Naive thymus-derived CD4-positive, alpha-beta T cell (primary cell): ENCODE measurements at regions not wholly inside any gene's neighbourhood (a gene's known extent, or its start where the extent isn't known, plus 50 kb on each side); places are given as distances from the start of the nearest gene placed in this dataset.
"Not testable (repeated sequence)": the region's sequence is repeated elsewhere in the genome, so short reads cannot be mapped to it uniquely, and the experiment has no call there.

Experiments used
- ATAC-seq: fragments of 150-1000 bp; cut with Tn5 transposase; 2 replicates; pipeline ENCODE4 v1.10.0; 2021; ENCODE audit warnings: mild to moderate bottlenecking, moderate library complexity
- CTCF ChIA-PET: fragments of 350-600 bp; sonication (Branson Sonifier 250); formaldehyde crosslinking; loops from one replicate; lab custom pipeline; 2021; ENCODE audit warnings: antibody characterized with exemption; lab: Charles Lee
- POLR2A ChIA-PET: fragments of 350-600 bp; sonication (Branson Sonifier 250); formaldehyde crosslinking; loops from one replicate; lab custom pipeline; 2021; ENCODE audit warnings: antibody characterized with exemption, inconsistent platforms; lab: Charles Lee
- DNase-seq, 9 donors: peaks; one replicate each; pipeline versions ENCODE4 v3.0.0 to v3.0.0-alpha.2; 2020 to 2022; ENCODE audit warnings: mixed read lengths in 1 of 9
- H3K27ac ChIP-seq: one replicate; pipeline ENCODE4 v1.7.0; 2013; ENCODE audit warnings: mild to moderate bottlenecking, low read depth, low read length, moderate library complexity
- H3K27me3 ChIP-seq, 2 donors: one replicate each; pipeline ENCODE4 v1.7.0; 2013; ENCODE audit warnings: low read length in 2 of 2, mild to moderate bottlenecking in 2 of 2, moderate library complexity in 2 of 2; ENCODE audit not compliant: control insufficient read depth in 2 of 2, insufficient read depth in 2 of 2
- H3K36me3 ChIP-seq, 3 experiments: 1 replicate in 2 of 3; 2 replicates in 1 of 3; pipeline ENCODE4 v1.7.0; 2013; ENCODE audit warnings: low read length in 3 of 3, mild to moderate bottlenecking in 3 of 3, moderate library complexity in 1 of 3; ENCODE audit not compliant: insufficient read depth in 3 of 3, control insufficient read depth in 2 of 3
- H3K4me1 ChIP-seq, 2 donors: one replicate each; pipeline ENCODE4 v1.7.0; 2013; ENCODE audit warnings: low read length in 2 of 2, mild to moderate bottlenecking in 2 of 2, moderate library complexity in 1 of 2; ENCODE audit not compliant: control insufficient read depth in 2 of 2, insufficient read depth in 2 of 2
- H3K4me3 ChIP-seq: 2 replicates; pipeline ENCODE4 v1.7.0; 2013; ENCODE audit warnings: mild to moderate bottlenecking, low read length
- H3K9me3 ChIP-seq, 3 experiments: 1 replicate in 2 of 3; 2 replicates in 1 of 3; pipeline ENCODE4 v1.7.0; 2013; ENCODE audit warnings: low read length in 3 of 3; ENCODE audit not compliant: control insufficient read depth in 2 of 3
- H3K27ac Mint-ChIP-seq, 9 donors: one replicate each; pipeline ENCODE4 v1.8.0; 2020 to 2022; ENCODE audit warnings: mixed read lengths in 9 of 9, mild to moderate bottlenecking in 8 of 9, moderate library complexity in 5 of 9, inconsistent platforms in 2 of 9
- H3K27me3 Mint-ChIP-seq, 5 donors: one replicate each; pipeline ENCODE4 v1.8.0; 2021 to 2022; ENCODE audit warnings: mixed read lengths in 5 of 5, mild to moderate bottlenecking in 1 of 5
- H3K36me3 Mint-ChIP-seq, 5 donors: one replicate each; pipeline ENCODE4 v1.8.0; 2020 to 2022; ENCODE audit warnings: mixed read lengths in 5 of 5, mild to moderate bottlenecking in 3 of 5, inconsistent platforms in 1 of 5
- H3K4me1 Mint-ChIP-seq, 7 donors: one replicate each; pipeline ENCODE4 v1.8.0; 2020 to 2022; ENCODE audit warnings: mixed read lengths in 7 of 7, mild to moderate bottlenecking in 3 of 7, inconsistent platforms in 1 of 7
- H3K4me3 Mint-ChIP-seq, 10 donors: one replicate each; pipeline ENCODE4 v1.8.0; 2020 to 2022; ENCODE audit warnings: mild to moderate bottlenecking in 10 of 10, mixed read lengths in 10 of 10, moderate library complexity in 6 of 10, inconsistent platforms in 2 of 10
- H3K9me3 Mint-ChIP-seq, 11 donors: one replicate each; pipeline ENCODE4 v1.8.0; 2020 to 2022; ENCODE audit warnings: mixed read lengths in 11 of 11, mild to moderate bottlenecking in 4 of 11, inconsistent platforms in 1 of 11, moderate library complexity in 1 of 11
- intact Hi-C, 2 donors: fragments of 100-400 bp; cut with micrococcal nuclease; formaldehyde crosslinking; loops; one replicate each; pipeline ENCODE4 v1.15.1; 2023

DNA sequence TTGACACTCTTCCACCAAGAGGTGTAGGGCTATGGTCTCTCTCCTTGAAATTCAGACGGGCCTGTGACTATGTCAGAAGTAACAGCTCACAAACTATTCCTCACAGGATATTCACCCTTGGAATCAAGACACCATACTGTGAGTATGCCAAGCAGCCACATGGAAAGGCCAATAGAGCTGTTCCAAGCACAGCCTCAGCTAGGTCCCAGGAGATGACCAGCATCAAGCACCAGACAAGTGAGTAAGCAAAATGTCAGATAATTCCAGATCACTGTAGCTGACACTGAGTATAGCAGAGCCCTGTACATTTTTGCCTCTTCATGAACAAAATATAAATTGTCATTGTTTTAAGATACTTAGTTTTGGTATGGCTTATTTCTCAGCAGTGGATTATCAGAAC lies 88.1 kb upstream of the KCND2 start:
- ATAC-seq (no peak), DNase-seq (no peak)
- H3K4me3 Mint-ChIP-seq = no peak overlapping the region
- no peaks in the 10 kb centered on the region for H3K36me3 Mint-ChIP-seq
- no peak overlapping the region for H3K4me3 ChIP-seq
- no peaks in the 10 kb centered on the region for H3K36me3 ChIP-seq
- no peaks in the 10 kb centered on the region for H3K4me1 Mint-ChIP-seq
- ChIA-PET POLR2A (no interaction called here), CTCF (no interaction called here)
- no peaks in the 10 kb centered on the region for H3K27me3 Mint-ChIP-seq
- H3K4me1 ChIP-seq = no peaks in the 10 kb centered on the region
- H3K27ac ChIP-seq = no peak overlapping the region
- intact Hi-C loops = no loop called here
- H3K27ac Mint-ChIP-seq = no peak overlapping the region
- no peaks in the 10 kb centered on the region for H3K9me3 ChIP-seq
- peaks cover 0 to 10% (median 2%) of the 10 kb centered on the region in 11 donors for H3K9me3 Mint-ChIP-seq
- H3K27me3 ChIP-seq = no peaks in the 10 kb centered on the region

GRCh38 chr7:120185940-120186682 lies 86.9 kb upstream of the KCND2 start:
- ChIA-PET POLR2A (no interaction called here), CTCF (no interaction called here)
- no peaks in the 10 kb centered on the region for H3K27me3 ChIP-seq
- no peak overlapping the region for H3K27ac ChIP-seq
- H3K4me3 ChIP-seq = no peak overlapping the region
- intact Hi-C loops = no loop called here
- no peak for DNase-seq
- H3K9me3 ChIP-seq = no peaks in the 10 kb centered on the region
- no peak for ATAC-seq
- no peaks in the 10 kb centered on the region for H3K4me1 ChIP-seq
- peaks cover 0 to 10% (median 0%) of the 10 kb centered on the region in 11 donors for H3K9me3 Mint-ChIP-seq
- no peak overlapping the region for H3K4me3 Mint-ChIP-seq
- H3K27ac Mint-ChIP-seq = no peak overlapping the region
- H3K36me3 Mint-ChIP-seq = no peaks in the 10 kb centered on the region
- H3K4me1 Mint-ChIP-seq = no peaks in the 10 kb centered on the region
- no peaks in the 10 kb centered on the region for H3K27me3 Mint-ChIP-seq
- no peaks in the 10 kb centered on the region for H3K36me3 ChIP-seq

DNA sequence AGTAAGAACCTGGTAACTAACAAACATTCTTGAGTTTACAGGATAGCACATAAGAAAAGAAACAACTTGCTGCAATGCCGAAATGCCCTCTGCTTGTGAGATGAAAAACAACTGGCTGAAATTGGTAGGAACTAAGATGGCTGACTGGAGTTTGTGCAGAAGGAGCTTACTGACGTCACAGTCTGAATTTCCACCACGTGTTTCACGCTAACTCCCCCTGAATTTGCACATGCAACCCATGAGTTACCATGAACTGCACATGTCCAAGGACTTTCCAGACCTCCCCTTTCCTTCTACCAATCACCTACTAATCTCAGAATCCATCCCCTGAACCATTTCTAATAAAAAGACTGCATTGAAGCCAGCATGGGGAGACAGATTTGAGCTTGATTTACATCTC lies 86.3 kb upstream of the KCND2 start:
- intact Hi-C loops = no loop called here
- Mint-ChIP-seq H3K4me1 (no peaks in the 10 kb centered on the region), H3K4me3 (no peak overlapping the region), H3K36me3 (no peaks in the 10 kb centered on the region), H3K27ac (no peak overlapping the region), H3K9me3 (peaks cover 0 to 10% (median 0%) of the 10 kb centered on the region in 11 donors), H3K27me3 (no peaks in the 10 kb centered on the region)
- ChIA-PET POLR2A (no interaction called here), CTCF (no interaction called here)
- Histone ChIP-seq H3K4me3 (no peak overlapping the region), H3K27ac (no peak overlapping the region), H3K36me3 (no peaks in the 10 kb centered on the region), H3K27me3 (no peaks in the 10 kb centered on the region), H3K4me1 (no peaks in the 10 kb centered on the region), H3K9me3 (no peaks in the 10 kb centered on the region)
- ATAC-seq (no peak), DNase-seq (no peak)

- no peak overlapping the region for H3K4me3 ChIP-seq
- no peaks in the 10 kb centered on the region for H3K9me3 ChIP-seq
- POLR2A ChIA-PET = no interaction called here
- Mint-ChIP-seq H3K4me3 (no peak overlapping the region), H3K4me1 (no peaks in the 10 kb centered on the region), H3K27me3 (no peaks in the 10 kb centered on the region), H3K36me3 (no peaks in the 10 kb centered on the region), H3K9me3 (peaks cover 0 to 6% (median 2%) of the 10 kb centered on the region in 11 donors), H3K27ac (no peak overlapping the region)
- H3K27ac ChIP-seq = no peak overlapping the region
- no peak for ATAC-seq
- H3K27me3 ChIP-seq = no peaks in the 10 kb centered on the region
- intact Hi-C loops = no loop called here
- DNase-seq = no peak
- CTCF ChIA-PET = no interaction called here
- H3K36me3 ChIP-seq = no peaks in the 10 kb centered on the region
- no peaks in the 10 kb centered on the region for H3K4me1 ChIP-seq
These were observed 83.4 kb upstream of the KCND2 start for GRCh38 chr7:120189623-120190022.

DNA sequence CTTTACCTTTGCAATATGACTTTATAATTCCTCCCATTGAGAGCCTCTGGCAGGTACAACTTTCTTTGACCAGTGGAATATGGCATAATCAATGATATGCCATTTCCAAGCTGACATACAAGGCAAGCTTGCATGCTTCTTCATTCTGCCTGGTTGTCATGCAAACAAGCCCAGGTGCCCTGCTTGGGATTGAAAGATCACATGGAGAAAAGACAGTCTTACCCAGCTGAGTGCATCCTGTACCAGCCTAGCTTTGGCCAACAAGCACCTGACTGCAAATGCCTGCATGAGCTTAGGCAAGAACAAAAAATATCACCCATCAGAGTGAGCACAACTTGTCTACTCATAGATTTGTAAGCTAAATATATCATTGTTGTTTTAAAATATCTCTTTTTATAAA lies 82.9 kb upstream of the KCND2 start:
- no peaks in the 10 kb centered on the region for H3K4me1 ChIP-seq
- ChIA-PET CTCF (no interaction called here), POLR2A (no interaction called here)
- ATAC-seq (no peak), DNase-seq (no peak)
- H3K36me3 ChIP-seq = no peaks in the 10 kb centered on the region
- no peaks in the 10 kb centered on the region for H3K27me3 ChIP-seq
- no peak overlapping the region for H3K27ac Mint-ChIP-seq
- no peaks in the 10 kb centered on the region for H3K36me3 Mint-ChIP-seq
- peaks cover 0 to 9% (median 2%) of the 10 kb centered on the region in 11 donors for H3K9me3 Mint-ChIP-seq
- H3K4me3 Mint-ChIP-seq = no peak overlapping the region
- no peak overlapping the region for H3K4me3 ChIP-seq
- no peaks in the 10 kb centered on the region for H3K9me3 ChIP-seq
- no peaks in the 10 kb centered on the region for H3K4me1 Mint-ChIP-seq
- no peaks in the 10 kb centered on the region for H3K27me3 Mint-ChIP-seq
- no peak overlapping the region for H3K27ac ChIP-seq
- intact Hi-C loops = no loop called here

DNA sequence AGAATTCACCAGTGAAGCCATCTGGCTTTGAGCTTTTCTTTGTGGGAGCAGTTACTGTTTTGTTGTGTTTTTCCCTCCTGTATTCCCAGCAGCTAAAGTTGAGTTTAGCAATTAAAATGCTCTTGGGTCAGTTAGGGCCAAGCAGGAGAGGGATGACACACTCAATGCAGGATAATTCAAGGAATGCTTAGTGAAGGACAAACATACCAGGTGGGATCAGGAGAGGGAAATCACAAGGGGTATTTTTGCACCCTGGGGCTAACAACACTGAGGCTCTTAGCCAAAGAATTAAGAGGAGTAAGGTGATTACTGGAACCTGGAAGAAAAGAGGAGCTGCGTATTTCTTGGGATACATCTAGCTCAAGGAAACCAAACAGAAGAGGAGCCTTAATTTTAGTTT lies 82.4 kb upstream of the KCND2 start:
- Histone ChIP-seq H3K4me3 (no peak overlapping the region), H3K27ac (no peak overlapping the region), H3K4me1 (no peaks in the 10 kb centered on the region), H3K27me3 (no peaks in the 10 kb centered on the region), H3K36me3 (no peaks in the 10 kb centered on the region), H3K9me3 (no peaks in the 10 kb centered on the region)
- Mint-ChIP-seq H3K4me1 (no peaks in the 10 kb centered on the region), H3K4me3 (no peak overlapping the region), H3K27me3 (no peaks in the 10 kb centered on the region), H3K27ac (no peak overlapping the region), H3K9me3 (peaks cover 0 to 12% (median 2%) of the 10 kb centered on the region in 11 donors), H3K36me3 (no peaks in the 10 kb centered on the region)
- ATAC-seq (no peak), DNase-seq (no peak)
- intact Hi-C loops = no loop called here
- ChIA-PET POLR2A (no interaction called here), CTCF (no interaction called here)

GRCh38 chr7:120191423-120191822 lies 81.6 kb upstream of the KCND2 start:
- H3K27ac Mint-ChIP-seq, H3K4me3 ChIP-seq, H3K36me3 Mint-ChIP-seq, H3K4me3 Mint-ChIP-seq, H3K4me1 ChIP-seq, POLR2A ChIA-PET, H3K36me3 ChIP-seq, H3K27ac ChIP-seq, H3K9me3 ChIP-seq, H3K4me1 Mint-ChIP-seq, DNase-seq, intact Hi-C loops, CTCF ChIA-PET, H3K27me3 ChIP-seq, ATAC-seq, H3K27me3 Mint-ChIP-seq: not testable (repeated sequence)
- peaks cover 0 to 13% (median 2%) of the 10 kb centered on the region in 11 donors for H3K9me3 Mint-ChIP-seq
